ENCODE measurements at regions not wholly inside any gene's neighbourhood (a gene's known extent, or its start where the extent isn't known, plus 50 kb on each side); places are given as distances from the start of the nearest gene placed in this dataset.

DNA sequence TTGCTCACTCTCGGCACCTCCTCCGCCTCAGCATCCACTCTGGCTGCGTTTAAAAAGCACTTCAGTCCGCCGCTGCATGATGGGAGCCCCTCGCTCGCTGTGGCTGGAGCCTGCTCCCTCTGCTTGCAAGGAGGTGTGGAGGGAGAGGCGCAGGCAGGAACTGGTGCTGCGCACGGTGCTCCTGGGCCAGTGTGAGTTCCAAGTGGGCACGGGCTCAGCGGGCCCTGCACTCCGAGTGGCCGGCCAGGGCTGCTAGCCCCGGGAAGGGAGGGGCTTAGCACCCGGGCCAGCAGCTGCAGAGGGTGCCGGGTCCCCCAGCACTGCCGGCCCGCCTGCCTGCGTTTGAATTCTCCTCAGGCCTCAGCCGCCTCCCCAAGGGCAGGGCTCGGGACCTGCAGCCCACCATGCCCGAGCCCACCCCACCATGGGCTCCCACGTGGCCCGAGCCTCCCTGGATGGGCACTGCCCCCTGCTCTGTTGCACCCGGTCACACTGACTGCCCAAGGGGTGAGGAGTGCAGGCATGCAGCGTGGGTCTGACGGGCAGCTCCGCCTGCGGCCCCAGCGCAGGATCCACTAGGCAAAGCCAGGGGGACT, 1599.5 kb downstream of the NCAM2 start:
- Histone ChIP-seq H3K4me1 (replicated peaks in 1 of 4; ENCODE audit: control insufficient read depth in 3 of 4, insufficient read depth in 4 of 4, low read length in 3 of 4) (no peaks in the 10 kb centered on the region), H4K5ac (ENCODE audit: insufficient read length, low read depth, low read length) (no peak overlapping the region), H2BK120ac (replicated peaks; ENCODE audit: low read depth, low read length) (no peak overlapping the region), H3K56ac (replicated peaks; ENCODE audit: insufficient read length, low read depth, low read length) (no peak overlapping the region), H2BK15ac (ENCODE audit: low read length) (no peak overlapping the region), H3K14ac (ENCODE audit: insufficient read length) (no peak overlapping the region), H4K20me1 (replicated peaks in 1 of 2; ENCODE audit: control insufficient read depth in 1 of 2, insufficient read depth in 2 of 2, low read length in 2 of 2) (no peaks in the 10 kb centered on the region), H2BK5ac (ENCODE audit: low read depth, low read length) (no peak overlapping the region), H4K8ac (ENCODE audit: extremely low read depth, insufficient read depth, low read length) (no peak overlapping the region), H2BK20ac (ENCODE audit: low read length) (no peak overlapping the region), H3K4me2 (ENCODE audit: insufficient read depth in 1 of 2, low read depth in 2 of 2, low read length in 2 of 2) (no peak overlapping the region), H3K4ac (replicated peaks; ENCODE audit: insufficient read length, low read depth, low read length) (no peak overlapping the region), H3K23ac (ENCODE audit: insufficient read length) (no peak overlapping the region), H3K4me3 (ENCODE audit: extremely low read depth in 1 of 4, insufficient read depth in 2 of 4, low read depth in 3 of 4, low read length in 4 of 4) (no peak overlapping the region), H3K27me3 (replicated peaks in 1 of 4; ENCODE audit: control insufficient read depth in 3 of 4, extremely low read depth in 1 of 4, insufficient read depth in 3 of 4, low read length in 3 of 4) (no peaks in the 10 kb centered on the region), H3K79me1 (ENCODE audit: low read depth, low read length) (no peaks in the 10 kb centered on the region), H3K27ac (ENCODE audit: low read depth, low read length) (no peak overlapping the region), H2BK12ac (ENCODE audit: low read depth, low read length) (no peak overlapping the region), H3K36me3 (ENCODE audit: control insufficient read depth in 2 of 4, insufficient read depth in 4 of 4, low read length in 3 of 4) (no peaks in the 10 kb centered on the region), H2AFZ (ENCODE audit: low read length) (no peak overlapping the region), H3K79me2 (ENCODE audit: control insufficient read depth in 1 of 2, insufficient read depth in 2 of 2, low read length in 2 of 2) (no peaks in the 10 kb centered on the region), H3K18ac (ENCODE audit: extremely low read depth, low read length) (no peak overlapping the region), H3K9me3 (ENCODE audit: insufficient read depth in 2 of 2, low read depth in 1 of 2, low read length in 1 of 2) (peaks cover 4 to 6% of the 10 kb centered on the region in 2 experiments; a peak in 1 of 4 replicates), H4K91ac (replicated peaks; ENCODE audit: insufficient read length, low read length) (no peak overlapping the region), H3K9ac (replicated peaks in 1 of 4; ENCODE audit: extremely low read depth in 1 of 4, low read depth in 3 of 4, low read length in 3 of 4) (no peak overlapping the region), H3K23me2 (ENCODE audit: low read depth, low read length) (no peaks in the 10 kb centered on the region), H2AK5ac (ENCODE audit: low read depth, low read length) (no peak overlapping the region)
- CTCF ChIA-PET (ENCODE audit: partially characterized antibody), result no interaction called here
- POLR2A ChIA-PET (ENCODE audit: partially characterized antibody), result no interaction called here
- no peak for FAIRE-seq
- WGBS, 2 experiments (ENCODE audit: extremely low coverage in 1 of 2, insufficient coverage in 1 of 2, insufficient read length in 1 of 2, insufficient replicate concordance in 2 of 2, low coverage in 1 of 2, low lambda C conversion rate in 2 of 2, missing lambda C conversion rate in 1 of 2), result 94% methylated on average over 25 of the region's 31 CpGs; no CpG with 5 or more reads in 1 of the 2 experiments
- no peak for DNase-seq (ENCODE audit: low read depth in 1 of 2, low spot score in 2 of 2)
- TF ChIP-seq EP300 (IDR thresholded peaks at IDR 0.05; ENCODE audit: borderline replicate concordance in 1 of 2, low read depth in 2 of 2, low read length in 2 of 2), result no peak
- TF ChIP-seq RAD21 (IDR thresholded peaks at IDR 0.05 in 1 of 2, conservative IDR thresholded peaks at IDR 0.05 in 1 of 2; ENCODE audit: low read depth in 2 of 2, low read length in 2 of 2), result no peak
- TF ChIP-seq SP2 (IDR thresholded peaks at IDR 0.05; ENCODE audit: low read length), result no peak
- TF ChIP-seq TAF1 (IDR thresholded peaks at IDR 0.05; ENCODE audit: low read depth, low read length), result no peak
- TF ChIP-seq CBX8 (IDR thresholded peaks at IDR 0.05; ENCODE audit: borderline replicate concordance, low read depth, low read length), result no peak
- TF ChIP-seq RBBP5 (IDR thresholded peaks at IDR 0.05; ENCODE audit: borderline replicate concordance, low read depth, low read length), result no peak
- no peak for TF ChIP-seq SIRT6 (IDR thresholded peaks at IDR 0.05; ENCODE audit: low read length)
- TF ChIP-seq KDM5A (IDR thresholded peaks at IDR 0.05; ENCODE audit: low read length), result no peak
- TF ChIP-seq PHF8 (conservative IDR thresholded peaks at IDR 0.05; ENCODE audit: low read depth, low read length), result no peak
- no peak for TF ChIP-seq CREB1 (IDR thresholded peaks at IDR 0.05)
- no peak for TF ChIP-seq E2F6 (IDR thresholded peaks at IDR 0.05)
- no peak for TF ChIP-seq ATF3 (IDR thresholded peaks at IDR 0.05; ENCODE audit: insufficient read depth, low read depth, low read length)
- no peak for TF ChIP-seq TBP (IDR thresholded peaks at IDR 0.05; ENCODE audit: low read depth, low read length)

Measured in H1 (cell line).